Mucosa of rectum (tissue), 2 donors: ENCODE measurements at regions not wholly inside any gene's neighbourhood (a gene's known extent, or its start where the extent isn't known, plus 50 kb on each side); places are given as distances from the start of the nearest gene placed in this dataset.

Experiments used
- H3K27ac ChIP-seq, 2 donors: one replicate each; pipeline ENCODE4 v1.7.0; 2013; ENCODE audit warnings: inconsistent platforms in 2 of 2, low read depth in 2 of 2, low read length in 2 of 2
- H3K27me3 ChIP-seq, 2 donors: one replicate each; pipeline ENCODE4 v1.7.0; 2013; ENCODE audit warnings: low read length in 2 of 2; ENCODE audit not compliant: control insufficient read depth in 2 of 2, insufficient read depth in 2 of 2
- H3K36me3 ChIP-seq, 2 donors: one replicate each; pipeline ENCODE4 v1.7.0; 2013; ENCODE audit warnings: low read length in 2 of 2; ENCODE audit not compliant: control insufficient read depth in 2 of 2, insufficient read depth in 2 of 2
- H3K4me1 ChIP-seq, 2 donors: one replicate each; pipeline ENCODE4 v1.7.0; 2013; ENCODE audit warnings: low read length in 2 of 2, mild to moderate bottlenecking in 1 of 2; ENCODE audit not compliant: control insufficient read depth in 2 of 2, insufficient read depth in 2 of 2
- H3K4me3 ChIP-seq, 2 donors: one replicate each; pipeline ENCODE4 v1.7.0; 2013; ENCODE audit warnings: low read length in 2 of 2
- H3K9ac ChIP-seq, 2 donors: one replicate each; pipeline ENCODE4 v1.7.0; 2013; ENCODE audit warnings: low read length in 2 of 2, low read depth in 1 of 2, mild to moderate bottlenecking in 1 of 2
- H3K9me3 ChIP-seq, 2 donors: one replicate each; pipeline ENCODE4 v1.7.0; 2013; ENCODE audit warnings: low read length in 2 of 2; ENCODE audit not compliant: control insufficient read depth in 2 of 2
- donor health status: healthy.
- donor health status: Normal muscosa, but diverticular disease.

GRCh38 chr9:75826314-75826713 lies 64.2 kb upstream of the PCSK5 start:
- Histone ChIP-seq H3K4me1 (no peaks in the 10 kb centered on the region), H3K9me3 (no peaks in the 10 kb centered on the region), H3K4me3 (no peak overlapping the region), H3K27me3 (no peaks in the 10 kb centered on the region), H3K9ac (no peak overlapping the region), H3K27ac (no peak overlapping the region), H3K36me3 (no peaks in the 10 kb centered on the region)

- Histone ChIP-seq H3K9ac (no peak overlapping the region), H3K4me1 (no peaks in the 10 kb centered on the region), H3K36me3 (no peaks in the 10 kb centered on the region), H3K27me3 (no peaks in the 10 kb centered on the region), H3K9me3 (no peaks in the 10 kb centered on the region), H3K4me3 (no peak overlapping the region), H3K27ac (no peak overlapping the region)
These were observed 60.2 kb upstream of the PCSK5 start for GRCh38 chr9:75830303-75830702.

- no peak overlapping the region for H3K27ac ChIP-seq
- H3K27me3 ChIP-seq: no peaks in the 10 kb centered on the region
- no peak overlapping the region for H3K4me3 ChIP-seq
- no peaks in the 10 kb centered on the region for H3K36me3 ChIP-seq
- H3K9ac ChIP-seq: no peak overlapping the region
- no peaks in the 10 kb centered on the region for H3K9me3 ChIP-seq
- H3K4me1 ChIP-seq: no peaks in the 10 kb centered on the region
These were observed 56.7 kb upstream of the PCSK5 start for GRCh38 chr9:75833778-75834177.

- no peak overlapping the region for H3K27ac ChIP-seq
These were observed 55.6 kb upstream of the PCSK5 start for GRCh38 chr9:75834878-75835277.

More at GRCh38 chr9:75834878-75835277, 55.6 kb upstream of the PCSK5 start:
- Histone ChIP-seq H3K9me3 (no peaks in the 10 kb centered on the region), H3K4me3 (no peak overlapping the region), H3K36me3 (no peaks in the 10 kb centered on the region), H3K27me3 (no peaks in the 10 kb centered on the region), H3K9ac (no peak overlapping the region), H3K4me1 (no peaks in the 10 kb centered on the region)
